ENCODE measurements at regions not wholly inside any gene's neighbourhood (a gene's known extent, or its start where the extent isn't known, plus 50 kb on each side); places are given as distances from the start of the nearest gene placed in this dataset.

- no peak for TF ChIP-seq EGR1 (IDR thresholded peaks at IDR 0.05; ENCODE audit: low read depth)
- TF ChIP-seq, protein P1, sequence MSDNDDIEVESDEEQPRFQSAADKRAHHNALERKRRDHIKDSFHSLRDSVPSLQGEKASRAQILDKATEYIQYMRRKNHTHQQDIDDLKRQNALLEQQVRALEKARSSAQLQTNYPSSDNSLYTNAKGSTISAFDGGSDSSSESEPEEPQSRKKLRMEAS (IDR thresholded peaks at IDR 0.05) = no peak
Measured at GRCh38 chr18:8960740-8961657, 141.5 kb upstream of the NDUFV2 start (continued).

- H4K20me1 ChIP-seq (ENCODE audit: insufficient read depth) = no peaks in the 10 kb centered on the region
- intact Hi-C loops (cut with micrococcal nuclease) = no loop called here
Measured at GRCh38 chr18:8962192-8962779, 140.2 kb upstream of the NDUFV2 start.

More at GRCh38 chr18:8962192-8962779, 140.2 kb upstream of the NDUFV2 start:
- no peak overlapping the region for H3K9ac ChIP-seq (ENCODE audit: low read length)
- BruUV-seq (replicated peaks) = no TSS peak
- POLR2A ChIA-PET = no interaction called here
- H3K4me3 ChIP-seq (replicated peaks in 1 of 2; ENCODE audit: low read depth in 1 of 2, low read length in 2 of 2) = no peak overlapping the region
- RAD21 ChIA-PET (ENCODE audit: low non-redundant PET in 1 of 2, low total read pairs in 2 of 2, uncharacterized antibody in 2 of 2, unreplicated experiment in 2 of 2) = no interaction called here
- H3K4me2 ChIP-seq (ENCODE audit: low read length) = no peak overlapping the region
- H3K79me2 ChIP-seq (ENCODE audit: insufficient read depth, low read length) = no peaks in the 10 kb centered on the region
- no peak overlapping the region for H3K27ac ChIP-seq (ENCODE audit: low read depth, low read length)
- TF ChIP-seq CBX3 (IDR thresholded peaks at IDR 0.05; ENCODE audit: low read depth) = no peak
- TF ChIP-seq ELF1 (IDR thresholded peaks at IDR 0.05; ENCODE audit: borderline replicate concordance, low read depth) = no peak
- no peak for TF ChIP-seq ZBTB33 (IDR thresholded peaks at IDR 0.05; ENCODE audit: extremely low read depth, insufficient replicate concordance, low read length)
- no peak for TF ChIP-seq JUND (IDR thresholded peaks at IDR 0.05)
- no peak for TF ChIP-seq POLR2A (IDR thresholded peaks at IDR 0.05; ENCODE audit: borderline replicate concordance, extremely low read depth, insufficient read depth, insufficient read length)
- no peak for TF ChIP-seq EZH2 (IDR thresholded peaks at IDR 0.05)
- TF ChIP-seq REST (IDR thresholded peaks at IDR 0.05; ENCODE audit: low read depth) = no peak
- no peak for TF ChIP-seq TCF7L2 (IDR thresholded peaks at IDR 0.05; ENCODE audit: borderline replicate concordance, extremely low read depth, insufficient read depth, insufficient read length)
- TF ChIP-seq, protein P1 (IDR thresholded peaks at IDR 0.05) = no peak
- no peak for TF ChIP-seq ZNF274 (IDR thresholded peaks at IDR 0.05; ENCODE audit: low read depth, low read length)
- no peak for TF ChIP-seq ZFX (IDR thresholded peaks at IDR 0.05)
- no peak for TF ChIP-seq SP1 (IDR thresholded peaks at IDR 0.05; ENCODE audit: low read depth)
- no peak for TF ChIP-seq FOSL1 (IDR thresholded peaks at IDR 0.05; ENCODE audit: low read depth)
- ATAC-seq (no peak), DNase-seq (ENCODE audit: low read depth, low spot score) (no peak)
- H3K9me2 ChIP-seq (ENCODE audit: insufficient read depth) = no peaks in the 10 kb centered on the region
- no peak overlapping the region for H2AFZ ChIP-seq (ENCODE audit: low read depth, low read length, poor library complexity, severe bottlenecking)
- no peaks in the 10 kb centered on the region for H3K9me3 ChIP-seq (ENCODE audit: control insufficient read depth in 1 of 2, insufficient read depth in 1 of 2, low read depth in 1 of 2, low read length in 2 of 2)
- CTCF ChIA-PET = no interaction called here
- no peaks in the 10 kb centered on the region for H3K36me3 ChIP-seq (ENCODE audit: control insufficient read depth in 1 of 2, insufficient read depth in 2 of 2, low read length in 2 of 2)
- peaks cover 0 to 8% of the 10 kb centered on the region in 2 experiments; a peak in 1 of 4 replicates for H3K4me1 ChIP-seq (ENCODE audit: control insufficient read depth in 1 of 2, insufficient read depth in 2 of 2, low read length in 2 of 2)
- no peaks in the 10 kb centered on the region for H3K27me3 ChIP-seq (ENCODE audit: insufficient read depth, low read length)

Measured in HCT116 (cell line).